Bronchial epithelial cell (primary cell): ENCODE measurements at regions not wholly inside any gene's neighbourhood (a gene's known extent, or its start where the extent isn't known, plus 50 kb on each side); places are given as distances from the start of the nearest gene placed in this dataset.

Source experiments
- DNase-seq: peaks from one replicate; pipeline ENCODE4 v3.0.0-alpha.2; 2010; ENCODE audit warnings: low read depth
- FAIRE-seq: peaks from 2 replicates; lab custom pipeline; 2011; peaks lifted over from hg19 to GRCh38; lab: Jason Lieb, UNC
- H3K27me3 ChIP-seq: 2 replicates; pipeline ENCODE4 v1.5.1; 2011; ENCODE audit warnings: low read length; ENCODE audit not compliant: control insufficient read depth, insufficient read depth
- H3K36me3 ChIP-seq: 2 replicates; pipeline ENCODE4 v1.5.1; 2011; ENCODE audit warnings: low read length; ENCODE audit not compliant: control insufficient read depth, insufficient read depth
- H3K4me3 ChIP-seq: 2 replicates; pipeline ENCODE4 v1.5.1; 2011; ENCODE audit warnings: mild to moderate bottlenecking, low read depth, low read length, control low read depth
- TF ChIP-seq, protein P1 (sequence below): IDR thresholded peaks from 2 replicates; pipeline ENCODE4 v1.5.1; 2011; ENCODE audit warnings: mild to moderate bottlenecking, moderate library complexity, low read length, control low read depth, inconsistent platforms; ENCODE audit not compliant: insufficient read depth, severe bottlenecking

- FAIRE-seq (no peak), DNase-seq (no peak)
- TF ChIP-seq, protein P1, sequence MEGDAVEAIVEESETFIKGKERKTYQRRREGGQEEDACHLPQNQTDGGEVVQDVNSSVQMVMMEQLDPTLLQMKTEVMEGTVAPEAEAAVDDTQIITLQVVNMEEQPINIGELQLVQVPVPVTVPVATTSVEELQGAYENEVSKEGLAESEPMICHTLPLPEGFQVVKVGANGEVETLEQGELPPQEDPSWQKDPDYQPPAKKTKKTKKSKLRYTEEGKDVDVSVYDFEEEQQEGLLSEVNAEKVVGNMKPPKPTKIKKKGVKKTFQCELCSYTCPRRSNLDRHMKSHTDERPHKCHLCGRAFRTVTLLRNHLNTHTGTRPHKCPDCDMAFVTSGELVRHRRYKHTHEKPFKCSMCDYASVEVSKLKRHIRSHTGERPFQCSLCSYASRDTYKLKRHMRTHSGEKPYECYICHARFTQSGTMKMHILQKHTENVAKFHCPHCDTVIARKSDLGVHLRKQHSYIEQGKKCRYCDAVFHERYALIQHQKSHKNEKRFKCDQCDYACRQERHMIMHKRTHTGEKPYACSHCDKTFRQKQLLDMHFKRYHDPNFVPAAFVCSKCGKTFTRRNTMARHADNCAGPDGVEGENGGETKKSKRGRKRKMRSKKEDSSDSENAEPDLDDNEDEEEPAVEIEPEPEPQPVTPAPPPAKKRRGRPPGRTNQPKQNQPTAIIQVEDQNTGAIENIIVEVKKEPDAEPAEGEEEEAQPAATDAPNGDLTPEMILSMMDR = no peak
- no peak overlapping the region for H3K4me3 ChIP-seq
- no peaks in the 10 kb centered on the region for H3K36me3 ChIP-seq
- no peaks in the 10 kb centered on the region for H3K27me3 ChIP-seq
Measured at GRCh38 chr7:48992816-48993215, 68.5 kb downstream of the CDC14C start.

DNA sequence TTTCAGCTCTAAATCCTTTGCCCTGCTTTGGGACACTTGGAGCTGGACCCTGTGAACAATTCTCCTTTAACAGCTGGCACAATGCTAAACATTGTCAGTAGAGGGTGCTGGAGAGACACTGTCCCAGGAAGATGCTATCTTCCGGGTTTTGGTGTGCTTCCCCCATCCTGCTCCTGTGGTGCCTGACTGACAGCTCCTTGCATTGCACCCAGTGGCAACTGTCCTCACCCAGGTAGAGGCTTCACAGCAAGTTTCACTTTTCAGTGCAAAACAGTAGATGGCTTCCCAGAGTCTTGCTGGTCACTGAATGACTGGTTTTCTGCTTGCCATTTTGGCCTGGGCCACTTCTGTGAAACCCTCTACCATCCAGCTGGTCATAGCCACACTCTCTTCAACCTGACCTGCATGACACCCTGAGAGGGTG is 77.3 kb downstream of the CDC14C start:
- TF ChIP-seq, protein P1 = peak; percentile 56
- no peaks in the 10 kb centered on the region for H3K27me3 ChIP-seq
- no peak overlapping the region for H3K4me3 ChIP-seq
- H3K36me3 ChIP-seq = no peaks in the 10 kb centered on the region
- FAIRE-seq (no peak), DNase-seq (peak; percentile 33)

GRCh38 chr7:49010717-49011116 is 86.4 kb downstream of the CDC14C start:
- Histone ChIP-seq H3K36me3 (no peaks in the 10 kb centered on the region), H3K27me3 (no peaks in the 10 kb centered on the region), H3K4me3 (no peak overlapping the region)
- TF ChIP-seq, protein P1 = no peak
- DNase-seq = no peak
- FAIRE-seq = no peak

GRCh38 chr7:49014870-49015269 is 90.5 kb downstream of the CDC14C start:
- H3K4me3 ChIP-seq = no peak overlapping the region

GRCh38 chr7:49020145-49020544 is 95.8 kb downstream of the CDC14C start:
- DNase-seq = no peak

More at GRCh38 chr7:49014870-49015269, 90.5 kb downstream of the CDC14C start:
- FAIRE-seq (no peak), DNase-seq (peak; percentile 1)
- Histone ChIP-seq H3K27me3 (no peaks in the 10 kb centered on the region), H3K36me3 (no peaks in the 10 kb centered on the region)
- TF ChIP-seq, protein P1 = no peak

GRCh38 chr7:49022448-49022847 is 98.1 kb downstream of the CDC14C start:
- FAIRE-seq = no peak
- Histone ChIP-seq H3K27me3 (no peaks in the 10 kb centered on the region), H3K4me3 (no peak overlapping the region), H3K36me3 (no peaks in the 10 kb centered on the region)
- no peak for DNase-seq
- TF ChIP-seq, protein P1 = no peak

More at GRCh38 chr7:49020145-49020544, 95.8 kb downstream of the CDC14C start:
- FAIRE-seq = no peak
- TF ChIP-seq, protein P1 = no peak
- Histone ChIP-seq H3K4me3 (no peak overlapping the region), H3K27me3 (no peaks in the 10 kb centered on the region), H3K36me3 (no peaks in the 10 kb centered on the region)
